SK-N-SH (cell line): ENCODE measurements at regions not wholly inside any gene's neighbourhood (a gene's known extent, or its start where the extent isn't known, plus 50 kb on each side); places are given as distances from the start of the nearest gene placed in this dataset.

Experiments used
- CTCF ChIA-PET: fragments of 300-600, 350-600 bp; formaldehyde crosslinking; extraction: SDS; loops from one replicate; lab custom pipeline; 2021; lab: Yijun Ruan, JAX
- POLR2A ChIA-PET: fragments of 350-600 bp; sonication (Branson Sonifier 250); formaldehyde crosslinking; extraction: SDS; loops from one replicate; lab custom pipeline; 2020; ENCODE audit warnings: antibody characterized with exemption, inconsistent platforms; lab: Yijun Ruan, JAX
- DNase-seq: peaks from one replicate; pipeline ENCODE4 v3.0.0; 2012
- H2AFZ ChIP-seq: fragments of 200-600 bp; sonication (generic); 2 replicates; pipeline ENCODE4 v1.8.1; 2016; ENCODE audit warnings: antibody characterized with exemption, mild to moderate bottlenecking, low read depth
- H3F3A ChIP-seq: fragments of 200-600 bp; sonication (generic); replicated peaks from 2 replicates; pipeline ENCODE3; 2016; ENCODE audit warnings: antibody characterized with exemption, mild to moderate bottlenecking; ENCODE audit not compliant: insufficient read depth
- H3K27ac ChIP-seq, 2 experiments: fragments of 200-500 bp in 1 of 2; fragments of 200-600 bp in 1 of 2; sonication (Bioruptor generic) in 1 of 2; sonication (generic), shearing (Covaris generic) in 1 of 2; 2 replicates each; pipeline versions ENCODE4 v1.5.1 to v1.6.1; 2014 to 2016; ENCODE audit warnings: low read depth in 2 of 2, inconsistent platforms in 1 of 2, low read length in 1 of 2, mild to moderate bottlenecking in 1 of 2, mixed read lengths in 1 of 2
- H3K27me3 ChIP-seq: fragments of 200-600 bp; sonication (generic), shearing (Covaris generic); 2 replicates; pipeline ENCODE4 v1.6.1; 2016; ENCODE audit warnings: mixed run types; ENCODE audit not compliant: insufficient read depth
- H3K36me3 ChIP-seq, 2 experiments: fragments of 200-500 bp in 1 of 2; fragments of 200-600 bp in 1 of 2; sonication (Bioruptor generic) in 1 of 2; sonication (generic) in 1 of 2; replicated peaks in 1 of 2; 2 replicates each; pipeline versions ENCODE3 to v1.5.1; 2014 to 2016; ENCODE audit warnings: low read length in 1 of 2, mild to moderate bottlenecking in 1 of 2; ENCODE audit not compliant: insufficient read depth in 2 of 2, control insufficient read depth in 1 of 2
- H3K4me1 ChIP-seq, 2 experiments: fragments of 200-500 bp in 1 of 2; fragments of 200-600 bp in 1 of 2; sonication (Bioruptor generic) in 1 of 2; sonication (generic), shearing (Covaris generic) in 1 of 2; 2 replicates each; pipeline versions ENCODE4 v1.5.1 to v1.6.1; 2014 to 2016; ENCODE audit warnings: low read depth in 1 of 2, low read length in 1 of 2, mixed run types in 1 of 2; ENCODE audit not compliant: insufficient read depth in 2 of 2, control insufficient read depth in 1 of 2
- H3K4me2 ChIP-seq: fragments of 200-600 bp; sonication (generic), shearing (Covaris generic); 2 replicates; pipeline ENCODE4 v1.6.1; 2017; ENCODE audit warnings: mixed run types
- H3K4me3 ChIP-seq, 2 experiments: fragments of 200-500 bp in 1 of 2; fragments of 200-600 bp in 1 of 2; sonication (Bioruptor generic) in 1 of 2; sonication (generic), shearing (Covaris generic) in 1 of 2; 2 replicates each; pipeline versions ENCODE4 v1.5.1 to v1.8.1; 2014 to 2016; ENCODE audit warnings: low read depth in 2 of 2, inconsistent platforms in 1 of 2, low read length in 1 of 2, mild to moderate bottlenecking in 1 of 2, mixed read lengths in 1 of 2, moderate library complexity in 1 of 2
- H3K79me2 ChIP-seq: fragments of 200-600 bp; sonication (generic); 2 replicates; pipeline ENCODE4 v1.8.1; 2017; ENCODE audit warnings: mild to moderate bottlenecking; ENCODE audit not compliant: insufficient read depth
- H3K9ac ChIP-seq: fragments of 200-600 bp; sonication (generic); 2 replicates; pipeline ENCODE4 v1.6.1; 2017; ENCODE audit warnings: mixed run types
- H3K9me2 ChIP-seq: fragments of 200-600 bp; sonication (generic); 2 replicates; pipeline ENCODE4 v1.6.1; 2017; ENCODE audit warnings: mixed run types
- H3K9me3 ChIP-seq: fragments of 200-600 bp; sonication (generic); 2 replicates; pipeline ENCODE4 v1.6.1; 2017; ENCODE audit warnings: mixed run types, mild to moderate bottlenecking, moderate library complexity
- H4K20me1 ChIP-seq: fragments of 200-600 bp; sonication (generic); 2 replicates; pipeline ENCODE4 v1.6.1; 2017; ENCODE audit warnings: mild to moderate bottlenecking, mixed run types; ENCODE audit not compliant: insufficient read depth
- CHD2 ChIP-seq: fragments of 150-350 bp; IDR thresholded peaks from 2 replicates; pipeline ENCODE4 v1.6.1; 2018; ENCODE audit warnings: low read length; ENCODE audit not compliant: partially characterized antibody
- ELF1 ChIP-seq: IDR thresholded peaks from 2 replicates; pipeline ENCODE4 v1.4.0; 2012
- EZH2phosphoT487 ChIP-seq: fragments of 200-600 bp; sonication (generic); IDR thresholded peaks from 2 replicates; pipeline ENCODE4 v1.6.1; 2017; ENCODE audit warnings: low read depth, mixed run types, mild to moderate bottlenecking, antibody characterized with exemption, moderate library complexity, borderline replicate concordance
- FOXM1 ChIP-seq: IDR thresholded peaks from 2 replicates; pipeline ENCODE4 v1.4.0; 2012; ENCODE audit warnings: low read depth, mild to moderate bottlenecking
- IRF3 ChIP-seq: fragments of 150-350 bp; IDR thresholded peaks from 2 replicates; pipeline ENCODE4 v1.6.1; 2016; ENCODE audit warnings: mild to moderate bottlenecking, low read depth, low read length
- JUND ChIP-seq: IDR thresholded peaks from 2 replicates; pipeline ENCODE4 v1.4.0; 2012
- NFIC ChIP-seq: IDR thresholded peaks from 2 replicates; pipeline ENCODE4 v1.4.0; 2012; ENCODE audit warnings: borderline replicate concordance
- POLR2AphosphoS5 ChIP-seq: IDR thresholded peaks from 2 replicates; pipeline ENCODE4 v1.6.1; 2012; ENCODE audit warnings: low read depth, low read length
- RCOR1 ChIP-seq: fragments of 150-350 bp; IDR thresholded peaks from 2 replicates; pipeline ENCODE4 v1.6.1; 2017; ENCODE audit warnings: antibody characterized with exemption, low read length
- RXRA ChIP-seq: IDR thresholded peaks from 2 replicates; pipeline ENCODE4 v1.4.0; 2012; ENCODE audit warnings: low read depth, mild to moderate bottlenecking, borderline replicate concordance
- SMC3 ChIP-seq: IDR thresholded peaks from 2 replicates; pipeline ENCODE4 v1.6.1; 2012; ENCODE audit warnings: low read depth, low read length, improper control_type of control experiment
- TAF1 ChIP-seq: IDR thresholded peaks from 2 replicates; pipeline ENCODE4 v1.6.1; 2012; ENCODE audit warnings: low read depth, mild to moderate bottlenecking, low read length, moderate library complexity, borderline replicate concordance
- TCF12 ChIP-seq: IDR thresholded peaks from 2 replicates; pipeline ENCODE4 v1.4.0; 2012
- YY1 ChIP-seq: IDR thresholded peaks from 2 replicates; pipeline ENCODE4 v1.4.0; 2012; ENCODE audit warnings: low read depth, mild to moderate bottlenecking
- WGBS: methylation state at CpG from one replicate; pipeline ENCODE4 v1.1.6; 2017; ENCODE audit warnings: low lambda C conversion rate; 5-methylcytosine and 5-hydroxymethylcytosine counted together
- TF ChIP-seq, protein P1 (sequence below): IDR thresholded peaks from 2 replicates; pipeline ENCODE4; 2012
- TF ChIP-seq, protein P2 (sequence below): fragments of 150-350 bp; IDR thresholded peaks from 2 replicates; pipeline ENCODE4 v1.6.1; 2017; ENCODE audit warnings: antibody characterized with exemption, low read length, low read depth, borderline replicate concordance
- TF ChIP-seq, protein P3 (sequence below): IDR thresholded peaks from 2 replicates; pipeline ENCODE4 v1.4.0; 2012; ENCODE audit warnings: low read depth, borderline replicate concordance

DNA sequence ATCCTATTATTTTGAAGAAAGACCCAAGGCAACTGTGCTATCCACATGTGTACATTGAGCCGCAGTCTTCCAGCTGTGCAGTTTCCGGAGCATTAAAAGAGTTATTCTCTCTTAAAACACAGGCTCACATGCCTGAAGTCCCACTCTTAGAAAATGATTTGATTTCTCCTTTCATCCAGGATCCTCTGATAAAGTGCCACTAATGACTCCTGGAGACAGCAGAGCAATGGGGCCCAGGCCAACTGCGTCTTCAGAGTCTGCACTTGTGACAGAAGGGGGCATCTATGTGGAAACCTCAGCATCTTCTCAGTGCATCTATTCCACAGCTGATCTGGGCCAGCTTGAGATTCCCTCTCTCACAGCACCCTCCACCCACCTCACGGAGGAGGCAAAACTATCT is 482.1 kb upstream of the AKR1E2 start:
- Histone ChIP-seq H3K9me3 (no peaks in the 10 kb centered on the region), H3K27me3 (no peaks in the 10 kb centered on the region), H4K20me1 (no peaks in the 10 kb centered on the region), H3F3A (peaks cover 17% of the 10 kb centered on the region), H3K9ac (peak overlapping the region; percentile 63), H3K4me1 (peaks cover 2 to 9% of the 10 kb centered on the region in 2 experiments; a peak in 3 of 4 replicates), H3K9me2 (no peaks in the 10 kb centered on the region), H2AFZ (peak overlapping the region; percentile 71), H3K79me2 (no peaks in the 10 kb centered on the region), H3K4me3 (no peak overlapping the region), H3K36me3 (no peaks in the 10 kb centered on the region), H3K4me2 (peak overlapping the region; percentile 30), H3K27ac (peak overlapping the region; percentile 45 to 95; a peak in 3 of 4 replicates)
- WGBS, result 93% methylated on average over 4 of the region's 4 CpGs
- no peak for DNase-seq
- ChIA-PET CTCF (interaction anchor here (1.1 to 2.2 kb wide), 3 partner anchors 9 to 19 kb away, joined by 3 to 5 read pairs (median 3); no protein-coding TSS in a partner anchor), POLR2A (no interaction called here)
- TF ChIP-seq ELF1 (no peak), TCF12 (no peak), YY1 (no peak), RXRA (no peak), TAF1 (no peak), RCOR1 (no peak)
- TF ChIP-seq, protein P1, sequence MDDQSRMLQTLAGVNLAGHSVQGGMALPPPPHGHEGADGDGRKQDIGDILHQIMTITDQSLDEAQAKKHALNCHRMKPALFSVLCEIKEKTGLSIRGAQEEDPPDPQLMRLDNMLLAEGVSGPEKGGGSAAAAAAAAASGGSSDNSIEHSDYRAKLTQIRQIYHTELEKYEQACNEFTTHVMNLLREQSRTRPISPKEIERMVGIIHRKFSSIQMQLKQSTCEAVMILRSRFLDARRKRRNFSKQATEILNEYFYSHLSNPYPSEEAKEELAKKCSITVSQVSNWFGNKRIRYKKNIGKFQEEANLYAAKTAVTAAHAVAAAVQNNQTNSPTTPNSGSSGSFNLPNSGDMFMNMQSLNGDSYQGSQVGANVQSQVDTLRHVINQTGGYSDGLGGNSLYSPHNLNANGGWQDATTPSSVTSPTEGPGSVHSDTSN, result no peak
- TF ChIP-seq, protein P2, sequence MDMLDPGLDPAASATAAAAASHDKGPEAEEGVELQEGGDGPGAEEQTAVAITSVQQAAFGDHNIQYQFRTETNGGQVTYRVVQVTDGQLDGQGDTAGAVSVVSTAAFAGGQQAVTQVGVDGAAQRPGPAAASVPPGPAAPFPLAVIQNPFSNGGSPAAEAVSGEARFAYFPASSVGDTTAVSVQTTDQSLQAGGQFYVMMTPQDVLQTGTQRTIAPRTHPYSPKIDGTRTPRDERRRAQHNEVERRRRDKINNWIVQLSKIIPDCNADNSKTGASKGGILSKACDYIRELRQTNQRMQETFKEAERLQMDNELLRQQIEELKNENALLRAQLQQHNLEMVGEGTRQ, result no peak

DNA sequence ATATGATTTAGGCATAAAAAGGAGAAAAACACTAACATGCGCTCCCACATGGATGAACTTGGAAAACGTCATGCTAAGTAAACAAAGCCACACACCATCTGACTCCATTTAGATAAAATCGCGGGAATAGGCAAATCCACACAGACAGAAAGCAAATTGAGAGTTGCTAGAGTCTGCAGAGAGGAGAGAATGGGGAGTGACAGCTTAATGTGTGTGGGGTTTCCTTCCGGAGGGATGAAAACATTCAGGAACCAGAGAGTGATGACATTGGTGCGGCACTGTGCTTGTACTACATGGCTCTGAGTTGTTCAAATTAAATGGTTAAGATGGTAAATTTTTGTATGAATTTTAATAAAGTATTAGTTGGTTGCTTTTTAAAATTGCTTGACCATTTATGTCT is 482.9 kb upstream of the AKR1E2 start:
- peaks cover 2 to 9% of the 10 kb centered on the region in 2 experiments; a peak in 3 of 4 replicates for H3K4me1 ChIP-seq
- DNase-seq, result no peak
- H3K9me2 ChIP-seq, result no peaks in the 10 kb centered on the region
- H3K9me3 ChIP-seq, result no peaks in the 10 kb centered on the region
- TF ChIP-seq YY1 (no peak), CHD2 (no peak), JUND (no peak), POLR2AphosphoS5 (no peak), NFIC (no peak), FOXM1 (no peak), ELF1 (no peak), SMC3 (no peak), TAF1 (no peak), EZH2phosphoT487 (no peak), IRF3 (no peak)
- TF ChIP-seq, protein P3, sequence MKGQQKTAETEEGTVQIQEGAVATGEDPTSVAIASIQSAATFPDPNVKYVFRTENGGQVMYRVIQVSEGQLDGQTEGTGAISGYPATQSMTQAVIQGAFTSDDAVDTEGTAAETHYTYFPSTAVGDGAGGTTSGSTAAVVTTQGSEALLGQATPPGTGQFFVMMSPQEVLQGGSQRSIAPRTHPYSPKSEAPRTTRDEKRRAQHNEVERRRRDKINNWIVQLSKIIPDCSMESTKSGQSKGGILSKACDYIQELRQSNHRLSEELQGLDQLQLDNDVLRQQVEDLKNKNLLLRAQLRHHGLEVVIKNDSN, result no peak
- TF ChIP-seq, protein P2, result no peak
- ChIA-PET CTCF (interaction anchor here (1.2 to 2.2 kb wide), 2 partner anchors 9 to 11 kb away, joined by 3 to 5 read pairs; no protein-coding TSS in a partner anchor), POLR2A (no interaction called here)
- H2AFZ ChIP-seq, result no peak overlapping the region
- H3K9ac ChIP-seq, result no peak overlapping the region
- 94% methylated on average over 6 of the region's 6 CpGs for WGBS
- no peaks in the 10 kb centered on the region for H3K27me3 ChIP-seq
- H3K4me2 ChIP-seq, result no peak overlapping the region
- no peak overlapping the region for H3K4me3 ChIP-seq
- no peaks in the 10 kb centered on the region for H3K79me2 ChIP-seq
- peak overlapping the region in 1 of 2 experiments; percentile 95; a peak in 1 of 4 replicates for H3K27ac ChIP-seq
- peaks cover 17% of the 10 kb centered on the region for H3F3A ChIP-seq
- H4K20me1 ChIP-seq, result no peaks in the 10 kb centered on the region
- no peaks in the 10 kb centered on the region for H3K36me3 ChIP-seq
